NCI-H2081 treated with DMSO at 0.1 percent for 48 hours (cell line): ENCODE measurements at regions not wholly inside any gene's neighbourhood (a gene's known extent, or its start where the extent isn't known, plus 50 kb on each side); places are given as distances from the start of the nearest gene placed in this dataset.
"Not testable (repeated sequence)": the region's sequence is repeated elsewhere in the genome, so short reads cannot be mapped to it uniquely, and the experiment has no call there.

Experiments
- DNase-seq: peaks from one replicate; lab custom pipeline; 2025; lab: John Stamatoyannopoulos, UW

DNA sequence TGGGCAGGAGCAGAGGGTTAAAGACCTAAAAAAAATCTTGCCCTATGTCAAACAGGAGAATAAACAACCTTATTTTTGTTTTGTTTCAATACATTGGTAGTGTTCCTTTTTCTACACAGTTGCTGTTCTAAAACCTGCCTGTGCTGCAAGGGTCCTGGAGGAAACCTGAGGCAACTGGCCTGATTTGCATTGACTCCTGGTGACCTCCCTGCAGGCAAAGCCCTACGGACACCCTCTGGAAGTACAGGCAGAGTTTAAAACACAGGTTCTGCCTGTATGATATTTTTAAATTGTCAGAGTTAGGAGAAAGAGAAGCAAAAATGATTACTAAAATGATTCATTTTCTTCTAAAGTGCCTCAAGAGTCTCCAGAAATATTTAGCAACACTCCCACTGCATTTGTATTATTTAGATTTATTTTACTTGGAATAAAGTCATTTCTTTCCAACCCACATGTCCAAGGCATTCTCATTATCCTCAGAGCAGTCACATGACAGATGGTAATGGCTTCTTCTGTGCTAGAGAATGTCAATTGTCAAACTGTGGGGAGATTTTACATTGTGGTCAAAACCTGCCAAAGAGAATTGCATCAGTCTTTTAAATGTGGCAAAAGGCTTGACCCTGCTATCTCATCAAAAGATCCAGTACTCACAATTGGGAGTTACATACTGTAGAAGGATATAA lies 559.6 kb downstream of the CETN3 start:
- DNase-seq, result no peak

DNA sequence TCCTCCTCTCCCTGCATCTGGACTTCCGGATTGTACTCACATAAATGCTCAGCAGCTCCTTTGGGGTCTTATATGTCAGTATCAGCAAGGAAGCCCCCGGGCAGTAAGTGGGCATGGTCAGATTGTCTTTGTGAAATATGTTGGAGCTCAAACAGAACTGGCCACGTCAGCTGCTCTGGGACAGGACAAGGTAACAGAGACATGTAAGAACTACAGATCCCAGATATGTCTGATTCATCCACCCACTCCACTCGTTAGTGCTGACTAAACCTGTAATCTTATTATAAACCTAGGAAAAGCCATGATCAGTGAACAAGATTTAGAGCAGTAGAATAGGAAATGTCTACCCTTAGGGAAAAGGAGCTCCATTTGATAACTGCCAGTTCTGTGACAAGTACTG lies 561.8 kb downstream of the CETN3 start:
- DNase-seq, result no peak

DNA sequence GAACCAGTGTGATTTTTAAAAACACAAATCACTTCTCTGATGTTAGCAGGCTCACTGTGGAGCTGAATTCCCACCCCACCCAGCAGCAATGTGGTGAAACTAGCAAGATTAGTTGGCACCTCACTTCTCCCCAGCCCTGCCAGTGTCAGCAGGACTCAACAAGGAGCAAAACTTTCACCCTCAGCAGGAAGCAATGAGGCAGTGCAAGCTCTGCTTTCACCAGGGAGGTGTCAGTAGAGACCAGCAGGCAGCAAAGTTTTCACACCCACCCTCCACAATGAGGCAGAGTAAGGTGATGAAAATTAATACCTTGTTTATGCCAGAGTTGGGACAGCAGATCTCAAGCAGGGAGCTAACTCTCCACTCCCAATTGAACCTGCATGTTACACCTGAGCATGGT lies 565.0 kb downstream of the CETN3 start:
- no peak for DNase-seq

DNA sequence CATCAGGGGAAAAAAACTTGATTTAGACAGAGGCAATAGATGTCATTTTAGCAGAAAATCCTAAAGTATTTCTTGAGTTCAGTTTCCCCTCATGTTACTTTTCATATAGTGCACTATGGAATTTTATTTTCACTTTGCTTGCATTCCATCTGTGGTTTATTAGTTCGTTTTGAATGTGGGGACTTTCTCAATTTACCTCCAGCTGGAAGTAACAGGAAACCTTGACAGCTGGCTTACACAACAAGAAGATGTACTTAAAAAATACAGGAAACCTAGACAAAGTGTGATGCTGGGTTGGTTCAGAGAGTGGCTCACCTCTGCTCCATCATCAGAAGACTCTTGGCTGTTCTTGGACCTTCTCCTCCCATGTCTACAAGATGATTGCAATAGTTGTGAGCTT lies 567.0 kb downstream of the CETN3 start:
- no peak for DNase-seq

DNA sequence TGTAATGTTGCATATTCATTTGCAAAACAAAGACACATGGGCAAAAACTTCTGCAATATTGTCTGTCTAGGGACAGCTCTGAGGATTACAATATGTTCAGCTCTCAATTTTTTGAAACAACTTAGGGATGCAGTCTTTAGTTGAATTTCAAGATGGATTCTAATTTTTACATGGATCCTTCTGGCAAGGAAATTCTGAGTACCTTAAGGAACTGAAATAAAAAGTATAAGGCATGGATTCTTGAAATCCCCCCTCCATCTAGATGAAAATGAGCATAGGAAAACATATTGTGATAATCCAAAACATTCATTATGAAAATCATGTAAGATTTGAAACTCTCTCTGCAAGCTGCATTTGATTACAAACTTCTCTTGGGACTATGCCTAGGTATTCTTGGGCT lies 568.6 kb downstream of the CETN3 start:
- DNase-seq, result no peak

DNA sequence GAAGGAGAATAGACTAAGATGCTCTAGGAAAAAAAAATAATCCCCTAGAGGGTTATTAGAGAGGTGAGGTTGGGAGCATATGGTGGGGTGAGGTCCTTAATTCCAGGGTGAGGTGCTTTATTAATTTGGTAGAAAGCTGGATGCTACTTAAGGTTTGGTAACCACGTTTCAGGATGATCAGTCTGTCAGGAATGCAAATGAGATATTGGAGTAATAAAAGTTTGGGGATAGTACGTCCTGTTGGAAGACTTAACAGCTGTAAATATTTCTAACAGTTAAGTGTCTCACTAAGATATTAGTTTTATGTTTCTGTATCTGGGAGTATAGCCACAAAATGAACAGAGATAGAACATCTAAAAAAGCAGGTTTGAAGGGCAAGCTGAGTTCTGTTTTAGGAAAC lies 578.9 kb downstream of the CETN3 start:
- DNase-seq, result no peak

DNA sequence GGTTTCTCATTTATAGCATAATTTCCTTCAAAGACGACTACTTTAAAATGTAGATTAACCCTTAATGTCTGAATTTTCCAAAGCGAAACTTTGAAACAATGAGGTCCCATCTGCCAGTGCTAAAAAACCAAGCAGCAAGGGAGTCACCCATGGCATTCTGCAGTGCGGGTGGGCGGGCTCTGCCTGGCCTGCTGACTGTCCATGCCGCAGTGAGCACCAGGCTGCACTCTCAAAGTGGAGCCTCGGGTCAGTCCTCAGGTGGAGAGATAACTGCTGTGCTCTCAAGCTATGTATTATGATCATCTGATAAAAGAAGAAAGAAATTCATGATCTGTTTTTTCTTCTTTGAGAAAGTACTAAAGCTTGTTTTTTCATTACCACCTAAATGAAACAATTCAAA lies 581.6 kb downstream of the CETN3 start:
- DNase-seq, result no peak

DNA sequence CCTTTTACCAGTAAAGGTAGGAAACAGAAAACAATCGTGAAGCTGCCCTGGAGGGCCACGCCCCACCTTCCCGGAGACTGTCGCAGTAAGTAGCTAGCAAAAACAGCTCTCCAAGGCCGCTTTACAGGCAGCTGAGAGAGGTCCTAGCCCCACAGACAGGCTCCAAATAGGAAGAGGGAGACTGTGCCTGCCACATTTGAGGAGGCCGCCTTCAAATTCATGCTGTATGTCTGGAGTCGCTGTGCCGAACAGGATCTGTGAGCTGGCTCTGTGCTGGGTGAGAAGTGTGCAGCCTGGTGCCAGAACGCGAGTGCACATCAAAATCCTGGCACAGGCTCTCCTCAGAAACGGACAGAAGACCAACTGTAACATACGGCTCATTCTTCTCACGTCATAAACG lies 582.2 kb downstream of the CETN3 start:
- no peak for DNase-seq

DNA sequence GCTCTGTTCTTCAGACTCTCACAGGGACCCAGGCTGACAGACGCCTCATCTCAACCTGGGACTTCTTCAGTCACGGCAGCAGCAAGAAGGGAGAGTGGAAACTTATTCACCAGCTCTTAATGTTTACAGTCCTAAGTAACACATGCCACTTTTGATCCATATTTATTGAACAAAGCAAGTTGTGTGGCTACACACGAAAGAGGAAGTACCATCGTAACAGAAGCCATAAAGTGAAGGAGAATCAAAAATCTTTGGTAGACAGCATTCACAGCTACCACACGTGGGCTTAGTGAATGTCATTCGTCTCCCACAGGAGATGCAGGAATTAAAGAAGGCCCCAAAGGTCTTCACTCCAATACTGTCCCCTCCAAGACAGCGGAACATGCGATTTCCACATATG lies 582.6 kb downstream of the CETN3 start:
- DNase-seq, result no peak

DNA sequence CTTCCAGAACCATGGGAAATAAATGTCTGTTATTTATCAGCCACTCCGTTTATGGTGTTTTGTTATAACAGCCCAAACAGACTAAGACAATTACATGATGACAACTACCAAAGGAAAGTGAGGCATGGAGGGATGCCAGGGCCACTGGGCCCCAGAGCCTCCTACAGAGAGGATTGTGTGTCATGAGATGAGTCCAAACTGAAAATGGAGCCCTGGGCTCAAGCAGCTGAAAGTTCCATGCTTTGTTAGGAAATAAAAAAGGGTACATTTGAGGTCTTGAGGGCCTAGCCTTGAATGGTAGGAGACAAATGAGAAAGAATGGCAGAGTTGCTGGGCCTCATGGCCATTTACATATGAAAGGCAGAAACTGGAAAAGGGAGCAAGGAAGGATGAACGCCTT lies 586.5 kb downstream of the CETN3 start:
- no peak for DNase-seq

DNA sequence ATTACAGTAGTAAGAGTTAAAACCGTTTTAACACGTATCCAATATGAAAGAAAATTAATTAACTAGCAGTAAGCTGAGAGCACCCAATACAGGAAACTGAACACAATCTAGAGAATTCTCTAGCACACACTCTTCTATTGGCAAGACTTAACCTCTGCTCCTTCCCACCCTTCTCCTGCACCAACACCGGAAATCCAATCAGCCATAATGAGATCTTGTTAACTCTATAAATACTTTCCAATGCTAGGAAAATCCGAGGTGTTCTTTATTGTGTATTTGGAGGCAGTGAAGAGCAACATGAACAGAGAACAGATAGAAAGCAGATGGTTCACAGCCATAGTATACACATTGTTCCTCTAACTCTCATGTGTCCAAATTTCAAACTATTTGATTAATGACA lies 591.7 kb downstream of the CETN3 start:
- no peak for DNase-seq

DNA sequence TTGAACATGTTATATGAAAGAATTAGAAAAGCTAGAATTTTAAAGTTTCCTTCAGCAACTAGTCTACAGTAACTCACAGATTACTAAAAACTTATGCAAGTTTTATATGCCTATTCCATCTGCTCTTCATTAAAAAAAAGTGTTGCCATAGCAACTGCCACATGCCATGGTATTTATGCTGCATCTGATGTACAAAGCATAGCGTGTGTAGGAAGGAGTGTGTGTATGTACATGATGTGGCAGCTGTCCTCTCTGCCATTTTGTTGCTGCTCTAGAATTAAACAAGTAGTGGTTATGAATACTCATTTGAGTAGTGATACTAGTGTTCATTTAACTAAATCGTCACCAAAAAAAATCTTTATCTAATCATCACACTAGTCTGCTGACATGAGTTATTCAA lies 593.5 kb downstream of the CETN3 start:
- DNase-seq, result no peak

DNA sequence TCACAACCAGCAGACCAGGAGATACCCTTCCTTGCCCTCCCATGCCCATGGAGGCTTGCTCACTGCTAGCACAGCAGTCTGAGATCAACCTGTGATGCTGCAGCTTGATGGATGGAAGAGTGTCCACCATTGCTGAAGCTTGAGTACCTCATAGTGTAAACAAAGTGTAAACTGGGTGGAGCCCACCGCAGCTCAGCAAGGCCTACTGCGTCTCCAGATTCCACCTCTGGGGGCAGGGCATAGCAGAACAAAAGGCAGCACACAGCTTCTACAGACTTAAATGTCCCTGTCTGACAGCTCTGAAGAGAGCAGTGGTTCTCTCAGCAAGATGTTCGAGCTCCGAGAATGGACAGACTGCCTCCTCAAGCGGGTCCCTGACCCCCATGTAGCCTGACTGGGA lies 608.8 kb downstream of the CETN3 start:
- not testable (repeated sequence) for DNase-seq

DNA sequence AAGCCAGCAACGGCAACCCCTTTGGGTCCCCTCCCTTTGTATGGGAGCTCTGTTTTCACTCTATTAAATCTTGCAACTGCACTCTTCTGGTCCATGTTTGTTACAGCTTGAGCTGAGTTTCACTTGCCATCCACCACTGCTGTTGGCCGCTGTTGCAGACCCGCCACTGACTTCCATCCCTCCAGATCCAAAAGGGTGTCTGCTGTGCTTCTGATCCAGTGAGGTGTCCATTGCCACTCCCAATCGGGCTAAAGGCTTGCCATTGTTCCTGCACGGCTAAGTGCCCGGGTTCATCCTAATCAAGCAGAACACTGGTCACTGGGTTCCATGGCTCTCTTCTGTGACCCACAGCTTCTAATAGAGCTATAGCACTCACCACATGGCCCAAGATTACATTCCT lies 615.1 kb downstream of the CETN3 start:
- not testable (repeated sequence) for DNase-seq

DNA sequence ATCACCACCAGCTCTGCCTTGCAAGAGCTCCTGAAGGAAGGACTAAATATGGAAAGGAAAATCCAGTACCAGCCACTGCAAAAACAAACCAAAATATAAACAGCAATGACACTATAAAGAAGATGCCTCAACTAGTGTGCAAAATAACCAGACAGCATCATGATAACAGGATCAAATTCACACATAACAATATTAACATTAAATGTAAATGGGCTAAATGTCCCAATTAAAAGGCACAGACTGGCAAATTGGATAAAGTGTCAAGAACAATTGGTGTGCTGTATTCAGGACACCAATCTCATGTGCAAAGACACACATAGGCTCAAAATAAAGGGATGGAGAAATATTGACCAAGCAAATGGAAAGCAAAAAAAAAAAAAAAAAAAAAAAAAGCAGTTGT lies 629.8 kb downstream of the CETN3 start:
- DNase-seq, result not testable (repeated sequence)

DNA sequence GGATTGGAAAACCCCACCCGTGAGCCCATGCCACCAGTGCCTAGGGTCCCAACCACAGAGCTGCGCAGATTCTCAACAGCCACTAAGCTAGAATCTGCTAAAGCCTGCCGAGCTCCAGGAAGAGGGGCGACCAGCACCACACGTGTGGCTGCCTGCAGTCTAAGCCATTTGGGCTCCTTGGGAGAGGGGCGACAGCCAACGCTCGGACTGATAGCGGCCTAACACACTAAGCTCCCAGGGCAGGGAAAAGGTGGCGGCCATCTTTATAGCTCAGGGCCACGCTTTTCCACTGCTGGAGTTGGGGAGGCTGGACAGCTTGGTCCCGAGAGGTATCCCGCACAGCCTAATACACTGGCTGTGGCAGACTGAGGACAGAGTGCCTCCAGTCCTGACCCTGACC lies 631.8 kb downstream of the CETN3 start:
- DNase-seq, result no peak

DNA sequence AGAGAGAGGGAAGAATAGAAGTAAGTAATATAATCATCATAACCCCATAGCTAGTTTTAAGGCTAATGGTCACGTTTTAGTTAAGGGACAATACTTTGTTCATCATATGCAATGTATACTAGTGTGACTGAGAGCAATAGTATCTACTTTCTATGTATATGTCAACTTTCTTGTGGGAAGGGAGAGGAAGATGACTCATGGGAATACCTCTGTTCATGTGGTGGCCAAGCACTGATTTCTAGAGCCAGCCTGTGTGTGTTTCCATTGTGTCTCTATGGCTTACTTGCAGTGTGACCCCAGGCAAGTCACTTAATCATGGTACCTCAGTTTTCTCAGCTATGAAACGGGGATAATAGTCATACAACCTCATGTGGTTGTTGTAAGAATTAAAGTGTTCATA lies 639.6 kb downstream of the CETN3 start:
- no peak for DNase-seq

DNA sequence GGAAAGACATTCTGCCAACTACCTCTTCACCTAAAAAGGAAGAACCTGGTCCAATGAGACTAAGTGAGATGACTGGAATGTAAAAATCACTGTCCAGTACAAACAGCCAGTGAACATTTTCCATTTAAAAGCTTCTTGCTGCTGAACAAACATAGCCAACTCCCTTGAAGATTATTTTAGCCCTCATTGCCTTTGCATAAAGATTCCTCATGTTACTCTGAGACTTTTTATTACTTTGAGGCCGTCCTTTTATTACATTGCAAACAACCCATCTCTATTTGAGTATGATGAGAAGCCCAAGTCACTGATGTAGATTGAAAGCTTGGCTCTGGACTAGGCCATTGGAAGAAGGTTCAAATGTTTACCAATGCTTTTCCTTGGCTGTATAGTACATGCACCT lies 649.8 kb downstream of the CETN3 start:
- no peak for DNase-seq

DNA sequence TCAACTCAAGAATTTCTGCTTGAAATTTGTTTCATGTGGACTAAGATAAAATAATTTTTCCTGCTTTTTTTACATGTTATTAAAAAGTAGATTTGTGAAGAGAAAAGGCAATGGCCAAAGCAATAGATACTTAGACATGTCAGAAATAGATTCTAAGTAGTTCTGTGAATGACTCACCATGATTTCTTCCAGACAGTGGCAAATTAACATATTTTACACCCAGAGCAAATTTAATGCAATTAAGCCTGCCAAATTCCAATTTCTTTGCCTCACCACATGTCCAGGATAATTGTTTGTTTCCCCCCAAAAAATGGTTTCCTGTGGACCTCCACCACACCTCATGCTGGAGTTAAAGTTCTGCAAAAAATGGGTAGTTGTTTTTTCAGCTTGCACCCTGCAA lies 651.4 kb downstream of the CETN3 start:
- DNase-seq, result no peak

DNA sequence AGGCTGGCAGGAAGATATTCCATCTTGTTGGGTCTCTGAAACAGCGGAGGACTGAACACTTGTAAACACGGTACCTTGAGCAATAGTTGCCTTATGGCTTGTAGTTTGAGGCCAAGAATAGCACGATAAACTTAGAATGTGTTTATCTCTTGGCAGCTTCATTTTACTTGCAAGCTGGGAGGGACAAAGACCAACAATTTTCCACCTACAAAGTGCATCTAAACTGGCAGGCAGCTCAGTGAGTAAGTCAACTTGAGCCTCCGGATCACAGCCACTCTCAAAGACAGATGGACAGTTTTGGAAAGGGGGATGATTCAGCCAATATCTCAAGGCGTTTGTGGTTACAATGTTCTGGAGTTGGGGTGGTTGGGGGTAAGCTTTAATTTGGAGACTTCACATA lies 652.6 kb downstream of the CETN3 start:
- DNase-seq, result no peak

DNA sequence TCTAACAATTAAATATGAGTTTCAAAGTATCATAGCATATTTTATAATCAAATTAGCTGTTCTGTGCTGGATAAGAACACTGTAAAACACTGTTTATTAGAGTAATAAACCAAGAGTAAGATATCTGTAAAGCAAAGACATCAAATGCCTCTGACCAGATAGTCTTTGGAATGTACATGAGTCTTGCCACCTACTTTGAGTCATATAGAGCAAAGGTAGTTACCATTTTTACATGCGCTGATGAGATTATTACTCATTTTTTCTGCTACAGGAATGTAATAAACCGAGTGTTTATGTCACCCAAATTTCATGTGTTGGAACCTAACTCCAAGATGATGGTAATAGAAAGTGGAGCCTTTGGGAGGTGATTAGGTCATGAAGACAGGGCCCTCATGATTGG lies 654.5 kb downstream of the CETN3 start:
- DNase-seq, result no peak

DNA sequence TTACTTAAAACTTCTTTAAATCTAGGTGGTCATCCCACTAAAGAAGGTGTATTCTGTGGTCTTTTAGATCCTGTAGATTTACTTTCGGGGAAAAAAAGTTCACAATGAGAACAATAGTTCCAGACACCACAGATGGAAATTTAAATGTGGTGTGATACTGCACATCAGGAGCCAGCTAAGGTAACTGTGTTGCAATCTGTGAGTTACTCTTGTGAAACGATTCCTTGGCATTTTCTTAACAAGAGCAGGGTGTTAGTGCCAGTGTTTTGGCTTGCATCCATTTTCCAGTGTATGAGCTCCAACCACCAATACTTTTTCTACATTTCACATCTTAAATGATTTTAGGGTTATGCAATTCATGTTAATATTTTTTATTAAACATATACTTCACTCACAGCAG lies 674.5 kb downstream of the CETN3 start:
- DNase-seq, result no peak

DNA sequence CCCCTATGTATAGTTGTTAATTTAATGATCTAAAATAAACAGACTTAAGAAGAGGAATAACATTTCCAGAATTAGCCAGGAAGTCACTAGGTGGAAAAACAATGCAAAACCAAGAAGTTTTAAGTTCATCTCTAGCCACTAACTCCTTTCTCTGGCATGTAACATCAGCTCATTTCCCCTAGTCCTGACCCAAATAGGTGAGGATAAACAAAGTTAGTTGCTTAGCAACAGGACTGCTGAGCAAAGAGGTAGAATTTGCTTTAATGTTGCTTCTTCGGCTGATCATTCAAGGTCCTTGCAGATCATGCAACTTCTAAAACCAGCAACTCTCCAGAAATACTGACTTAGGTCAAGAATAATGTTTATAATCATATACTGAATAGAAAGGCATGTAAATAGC lies 675.8 kb downstream of the CETN3 start:
- DNase-seq, result no peak

DNA sequence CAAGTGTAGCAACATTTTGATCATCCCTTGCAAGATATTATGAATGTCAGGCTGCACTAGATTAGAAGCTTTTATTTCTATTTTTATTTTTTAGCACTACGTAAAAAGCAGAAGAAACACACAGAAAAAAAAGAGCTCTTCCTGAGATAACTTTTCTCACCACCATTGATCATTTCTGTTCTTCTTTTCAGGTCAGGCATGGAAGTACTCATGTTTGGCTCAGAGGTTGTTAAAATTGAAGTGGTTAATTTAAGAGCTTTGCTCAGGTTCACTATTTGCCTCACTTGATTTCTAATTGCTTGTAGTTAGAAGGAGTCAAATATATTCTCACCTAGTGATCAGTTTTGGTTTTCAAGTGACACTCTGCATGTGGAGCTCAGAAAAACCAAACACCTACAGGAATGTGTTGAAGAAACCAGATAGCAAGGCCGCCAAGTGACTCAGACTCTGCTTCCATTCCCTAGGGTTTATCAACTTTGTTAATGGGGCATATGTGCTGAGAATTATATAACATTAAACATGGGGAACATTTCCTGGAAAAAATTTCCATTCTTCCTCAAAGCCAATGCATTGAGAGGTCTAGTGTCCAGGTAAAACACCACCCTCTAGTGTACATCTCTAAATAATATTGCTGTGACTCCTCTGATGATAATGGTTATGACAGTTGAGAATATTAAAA lies 679.8 kb downstream of the CETN3 start:
- no peak for DNase-seq
